ENCODE measurements at regions not wholly inside any gene's neighbourhood (a gene's known extent, or its start where the extent isn't known, plus 50 kb on each side); places are given as distances from the start of the nearest gene placed in this dataset.

- no peak for DNase-seq (ENCODE audit: low read depth)
- in situ Hi-C loops (cut with HindIII; ENCODE audit: low sequenced_read_pairs), result no loop called here
- no peak overlapping the region for H3K4me3 ChIP-seq (ENCODE audit: low read depth, low read length)
- no peak for TF ChIP-seq CTCF (IDR thresholded peaks at IDR 0.05; ENCODE audit: low read depth, low read length, missing control alignments)
These were observed 124.7 kb upstream of the VSTM2B start for GRCh38 chr19:29400917-29401711.

GRCh38 chr19:29401712-29402421 lies 123.9 kb upstream of the VSTM2B start:
- no peak overlapping the region for H3K4me3 ChIP-seq (ENCODE audit: low read depth, low read length)
- in situ Hi-C loops (cut with HindIII; ENCODE audit: low sequenced_read_pairs), result no loop called here
- DNase-seq (ENCODE audit: low read depth), result no peak
- TF ChIP-seq CTCF (IDR thresholded peaks at IDR 0.05; ENCODE audit: low read depth, low read length, missing control alignments), result no peak

GRCh38 chr19:29402563-29402962 lies 123.2 kb upstream of the VSTM2B start:
- DNase-seq (ENCODE audit: low read depth), result no peak
- in situ Hi-C loops (cut with HindIII; ENCODE audit: low sequenced_read_pairs), result no loop called here
- no peak for TF ChIP-seq CTCF (IDR thresholded peaks at IDR 0.05; ENCODE audit: low read depth, low read length, missing control alignments)
- no peak overlapping the region for H3K4me3 ChIP-seq (ENCODE audit: low read depth, low read length)

DNA sequence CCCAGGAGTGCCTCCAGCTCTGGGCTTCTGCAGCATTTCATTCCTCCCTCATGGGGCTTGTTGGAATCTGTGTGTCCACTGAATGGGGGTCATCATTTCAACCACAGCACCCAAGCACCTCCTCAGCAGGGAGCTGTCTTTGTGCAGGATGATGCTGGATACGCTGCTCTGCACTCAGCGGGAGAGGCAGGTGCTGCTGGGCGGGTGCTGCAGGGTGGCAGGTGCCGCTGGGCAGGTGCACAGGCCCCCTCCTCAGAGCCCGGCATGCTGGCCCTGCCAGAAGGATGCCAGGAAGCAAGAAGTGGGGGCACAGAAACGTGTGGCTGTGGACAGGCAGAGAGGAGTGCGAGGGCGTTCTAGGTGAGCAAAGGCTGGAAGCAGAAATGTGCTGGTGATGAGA lies 121.8 kb upstream of the VSTM2B start:
- no peak overlapping the region for H3K4me3 ChIP-seq (ENCODE audit: low read depth, low read length)
- in situ Hi-C loops (cut with HindIII; ENCODE audit: low sequenced_read_pairs), result no loop called here
- DNase-seq (ENCODE audit: low read depth), result no peak
- no peak for TF ChIP-seq CTCF (IDR thresholded peaks at IDR 0.05; ENCODE audit: low read depth, low read length, missing control alignments)

DNA sequence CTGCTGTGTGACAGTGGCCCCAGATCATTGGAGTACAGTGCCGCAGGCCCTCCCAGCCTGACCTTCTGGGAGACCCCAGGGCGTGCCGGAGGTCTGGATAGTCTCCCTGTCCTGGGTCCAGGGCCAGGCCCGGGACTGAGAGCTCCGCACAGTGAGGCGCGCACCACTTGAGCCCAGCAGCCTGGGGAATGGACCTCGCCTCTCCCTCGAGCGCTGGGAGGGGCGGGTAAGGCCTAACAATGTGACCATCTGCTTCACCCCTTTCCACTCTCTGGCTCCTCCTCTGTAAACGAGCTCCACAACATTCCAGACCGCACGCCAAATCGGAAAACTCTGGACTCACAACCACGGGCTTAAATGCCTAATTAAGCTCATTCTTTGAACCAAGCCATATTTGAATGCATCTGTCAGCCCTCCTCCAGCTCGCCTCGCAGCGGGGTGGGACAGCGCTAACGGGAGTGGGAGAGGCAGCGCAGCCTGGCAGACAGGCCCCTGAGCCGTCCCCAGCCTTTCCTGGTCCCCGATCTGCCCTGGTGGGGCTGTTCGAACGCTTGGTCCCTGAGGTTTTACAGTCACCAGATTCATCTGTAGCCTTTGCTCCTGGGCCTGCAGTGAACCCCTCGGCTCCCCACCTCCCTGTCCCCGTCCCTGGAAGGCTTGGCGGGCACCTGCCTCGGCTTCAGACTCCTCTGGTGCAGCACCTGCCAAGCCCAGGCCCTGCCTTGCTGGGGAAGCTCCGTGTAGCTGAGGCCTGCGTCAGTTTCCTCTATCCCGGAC lies 120.7 kb upstream of the VSTM2B start:
- H3K4me3 ChIP-seq (ENCODE audit: low read depth, low read length), result no peak overlapping the region
- DNase-seq (ENCODE audit: low read depth), result no peak
- TF ChIP-seq CTCF (IDR thresholded peaks at IDR 0.05; ENCODE audit: low read depth, low read length, missing control alignments), result no peak
- in situ Hi-C loops (cut with HindIII; ENCODE audit: low sequenced_read_pairs), result no loop called here

GRCh38 chr19:29405728-29405995 lies 120.1 kb upstream of the VSTM2B start:
- no peak overlapping the region for H3K4me3 ChIP-seq (ENCODE audit: low read depth, low read length)
- DNase-seq (ENCODE audit: low read depth), result no peak
- no peak for TF ChIP-seq CTCF (IDR thresholded peaks at IDR 0.05; ENCODE audit: low read depth, low read length, missing control alignments)
- in situ Hi-C loops (cut with HindIII; ENCODE audit: low sequenced_read_pairs), result no loop called here

All from astrocyte of the cerebellum (primary cell).